H1 (cell line): ENCODE measurements at regions not wholly inside any gene's neighbourhood (a gene's known extent, or its start where the extent isn't known, plus 50 kb on each side); places are given as distances from the start of the nearest gene placed in this dataset.

Experiments used
- CTCF ChIA-PET: fragments of 300-600 bp; sonication (Branson Sonifier 250); formaldehyde crosslinking; loops from one replicate; lab custom pipeline; 2021; ENCODE audit not compliant: partially characterized antibody; lab: Charles Lee
- POLR2A ChIA-PET: fragments of 300-600 bp; sonication (Branson Sonifier 250); formaldehyde crosslinking; loops from one replicate; lab custom pipeline; 2021; ENCODE audit warnings: inconsistent platforms; ENCODE audit not compliant: partially characterized antibody; lab: Charles Lee
- DNase-seq, 2 experiments: peaks; one replicate each; pipeline versions ENCODE4 v3.0.0 to v3.0.0-alpha.2; 2010 to 2022; ENCODE audit warnings: low spot score in 2 of 2, low read depth in 1 of 2, mixed read lengths in 1 of 2
- FAIRE-seq: peaks from 2 replicates; lab custom pipeline; 2011; peaks lifted over from hg19 to GRCh38; lab: Jason Lieb, UNC
- H2AFZ ChIP-seq: 2 replicates; pipeline ENCODE4 v1.8.1; 2012; ENCODE audit warnings: low read length, inconsistent platforms
- H2AK5ac ChIP-seq: 2 replicates; pipeline ENCODE4 v1.6.1; 2013; ENCODE audit warnings: low read depth, low read length
- H2BK120ac ChIP-seq: replicated peaks from 2 replicates; pipeline ENCODE3; 2013; ENCODE audit warnings: low read depth, low read length, inconsistent platforms
- H2BK12ac ChIP-seq: 2 replicates; pipeline ENCODE4 v1.6.1; 2013; ENCODE audit warnings: low read depth, low read length
- H2BK15ac ChIP-seq: 2 replicates; pipeline ENCODE4 v1.6.1; 2013; ENCODE audit warnings: low read length
- H2BK20ac ChIP-seq: 2 replicates; pipeline ENCODE4 v1.6.1; 2013; ENCODE audit warnings: low read length
- H2BK5ac ChIP-seq: 2 replicates; pipeline ENCODE4 v1.6.1; 2013; ENCODE audit warnings: low read depth, low read length
- H3K14ac ChIP-seq: 2 replicates; pipeline ENCODE4 v1.6.1; 2013; ENCODE audit warnings: inconsistent platforms; ENCODE audit not compliant: insufficient read length
- H3K18ac ChIP-seq: 2 replicates; pipeline ENCODE4 v1.6.1; 2013; ENCODE audit warnings: low read length; ENCODE audit errors: extremely low read depth
- H3K23ac ChIP-seq: 2 replicates; pipeline ENCODE4 v1.6.1; 2013; ENCODE audit warnings: inconsistent platforms; ENCODE audit not compliant: insufficient read length
- H3K23me2 ChIP-seq: 2 replicates; pipeline ENCODE4 v1.6.1; 2013; ENCODE audit warnings: low read depth, low read length
- H3K27ac ChIP-seq: 2 replicates; pipeline ENCODE4 v1.6.1; 2011; ENCODE audit warnings: low read depth, low read length, inconsistent platforms
- H3K27me3 ChIP-seq, 4 experiments: replicated peaks in 1 of 4; 1 replicate in 1 of 4; 2 replicates in 3 of 4; pipeline versions ENCODE4 v1.6.1 to v1.8.1; 2011 to 2013; ENCODE audit warnings: low read length in 3 of 4, mild to moderate bottlenecking in 3 of 4, inconsistent platforms in 2 of 4, mixed read lengths in 2 of 4, moderate library complexity in 1 of 4; ENCODE audit not compliant: control insufficient read depth in 3 of 4, insufficient read depth in 3 of 4; ENCODE audit errors: extremely low read depth in 1 of 4
- H3K36me3 ChIP-seq, 4 experiments: 2 replicates each; pipeline versions ENCODE4 v1.6.1 to v1.8.1; 2011 to 2013; ENCODE audit warnings: mild to moderate bottlenecking in 4 of 4, low read length in 3 of 4, moderate library complexity in 2 of 4, control low read depth in 1 of 4, inconsistent platforms in 1 of 4; ENCODE audit not compliant: insufficient read depth in 4 of 4, control insufficient read depth in 2 of 4
- H3K4ac ChIP-seq: replicated peaks from 2 replicates; pipeline ENCODE3; 2013; ENCODE audit warnings: low read length, low read depth, mixed read lengths, inconsistent platforms; ENCODE audit not compliant: insufficient read length
- H3K4me1 ChIP-seq, 4 experiments: replicated peaks in 1 of 4; 1 replicate in 1 of 4; 2 replicates in 3 of 4; pipeline versions ENCODE4 v1.6.1 to v1.8.1; 2011 to 2013; ENCODE audit warnings: low read length in 3 of 4, inconsistent platforms in 2 of 4, mixed read lengths in 1 of 4; ENCODE audit not compliant: insufficient read depth in 4 of 4, control insufficient read depth in 3 of 4
- H3K4me2 ChIP-seq, 2 experiments: 2 replicates each; pipeline versions ENCODE4 v1.6.1 to v1.8.1; 2011 to 2013; ENCODE audit warnings: low read depth in 2 of 2, low read length in 2 of 2, control low read depth in 1 of 2, inconsistent platforms in 1 of 2, mild to moderate bottlenecking in 1 of 2; ENCODE audit not compliant: insufficient read depth in 1 of 2
- H3K4me3 ChIP-seq, 4 experiments: fragments of 200-600, 300-600 bp in 1 of 4; sonication (generic), shearing (Covaris generic), sonication (Bioruptor Twin) in 1 of 4; 2 replicates each; pipeline versions ENCODE4 v1.5.1 to v1.8.1; 2011 to 2016; ENCODE audit warnings: low read length in 4 of 4, low read depth in 3 of 4, control low read depth in 2 of 4, inconsistent platforms in 2 of 4, mild to moderate bottlenecking in 2 of 4, mixed read lengths in 1 of 4, moderate library complexity in 1 of 4; ENCODE audit not compliant: insufficient read depth in 2 of 4; ENCODE audit errors: extremely low read depth in 1 of 4
- H3K56ac ChIP-seq: replicated peaks from 2 replicates; pipeline ENCODE3; 2013; ENCODE audit warnings: low read depth, mild to moderate bottlenecking, mixed read lengths, low read length, inconsistent platforms; ENCODE audit not compliant: insufficient read length
- H3K79me1 ChIP-seq: 2 replicates; pipeline ENCODE4 v1.6.1; 2013; ENCODE audit warnings: low read depth, low read length, control low read depth
- H3K79me2 ChIP-seq, 2 experiments: 2 replicates each; pipeline versions ENCODE4 v1.6.1 to v1.8.1; 2012 to 2013; ENCODE audit warnings: low read length in 2 of 2, mild to moderate bottlenecking in 2 of 2, inconsistent platforms in 1 of 2; ENCODE audit not compliant: insufficient read depth in 2 of 2, control insufficient read depth in 1 of 2
- H3K9ac ChIP-seq, 4 experiments: replicated peaks in 1 of 4; 1 replicate in 1 of 4; 2 replicates in 3 of 4; pipeline versions ENCODE4 v1.6.1 to v1.8.1; 2011 to 2013; ENCODE audit warnings: low read depth in 3 of 4, low read length in 3 of 4, control low read depth in 2 of 4, mild to moderate bottlenecking in 2 of 4, moderate library complexity in 2 of 4, inconsistent platforms in 1 of 4; ENCODE audit errors: extremely low read depth in 1 of 4
- H3K9me3 ChIP-seq, 2 experiments: 2 replicates each; pipeline versions ENCODE4 v1.6.1 to v1.8.1; 2012 to 2013; ENCODE audit warnings: mild to moderate bottlenecking in 2 of 2, moderate library complexity in 2 of 2, control low read depth in 1 of 2, inconsistent platforms in 1 of 2, low read depth in 1 of 2, low read length in 1 of 2, mixed read lengths in 1 of 2; ENCODE audit not compliant: insufficient read depth in 2 of 2
- H4K20me1 ChIP-seq, 2 experiments: replicated peaks in 1 of 2; 2 replicates each; pipeline versions ENCODE3 to v1.8.1; 2011 to 2013; ENCODE audit warnings: inconsistent platforms in 2 of 2, low read length in 2 of 2, mild to moderate bottlenecking in 1 of 2; ENCODE audit not compliant: insufficient read depth in 2 of 2, control insufficient read depth in 1 of 2
- H4K5ac ChIP-seq: 2 replicates; pipeline ENCODE4 v1.6.1; 2013; ENCODE audit warnings: low read length, low read depth, mixed read lengths, inconsistent platforms; ENCODE audit not compliant: insufficient read length
- H4K8ac ChIP-seq: 2 replicates; pipeline ENCODE4 v1.8.0; 2013; ENCODE audit warnings: mild to moderate bottlenecking, moderate library complexity, low read length, inconsistent platforms; ENCODE audit not compliant: insufficient read depth; ENCODE audit errors: extremely low read depth
- H4K91ac ChIP-seq: replicated peaks from 2 replicates; pipeline ENCODE3; 2013; ENCODE audit warnings: low read length, mixed read lengths, inconsistent platforms; ENCODE audit not compliant: insufficient read length
- ASH2L ChIP-seq: fragments of 200-600, 300-600 bp; sonication (generic); IDR thresholded peaks from one replicate; pipeline ENCODE4 v1.7.1; 2017; ENCODE audit warnings: low read length
- CHD1 ChIP-seq: IDR thresholded peaks from 2 replicates; pipeline ENCODE4 v1.6.1; 2012; ENCODE audit warnings: low read depth, low read length, improper control_type of control experiment
- E2F6 ChIP-seq: IDR thresholded peaks from 2 replicates; pipeline ENCODE4 v1.6.1; 2012; ENCODE audit warnings: inconsistent platforms
- HDAC2 ChIP-seq, 2 experiments: fragments of 300-600 bp in 1 of 2; sonication (generic) in 1 of 2; IDR thresholded peaks; 2 replicates each; pipeline ENCODE4 v1.6.1; 2011 to 2012; ENCODE audit warnings: low read depth in 2 of 2, low read length in 2 of 2, mild to moderate bottlenecking in 2 of 2, moderate library complexity in 2 of 2, borderline replicate concordance in 1 of 2, inconsistent platforms in 1 of 2
- KDM1A ChIP-seq: fragments of 200-600, 300-600 bp; sonication (generic); IDR thresholded peaks from 2 replicates; pipeline ENCODE4 v1.7.1; 2016; ENCODE audit warnings: mild to moderate bottlenecking, low read length, borderline replicate concordance
- RAD21 ChIP-seq, 2 experiments: IDR thresholded peaks in 1 of 2; conservative IDR thresholded peaks in 1 of 2; 2 replicates each; pipeline ENCODE4 v1.6.1; 2011; ENCODE audit warnings: low read depth in 2 of 2, low read length in 2 of 2, improper control_type of control experiment in 1 of 2, inconsistent platforms in 1 of 2, mild to moderate bottlenecking in 1 of 2, moderate library complexity in 1 of 2
- RBBP5 ChIP-seq: IDR thresholded peaks from 2 replicates; pipeline ENCODE4 v1.7.1; 2012; ENCODE audit warnings: low read depth, mild to moderate bottlenecking, inconsistent platforms, low read length, moderate library complexity, borderline replicate concordance
- SP4 ChIP-seq: IDR thresholded peaks from 2 replicates; pipeline ENCODE4 v1.6.1; 2012; ENCODE audit warnings: low read length, inconsistent platforms
- TBP ChIP-seq: IDR thresholded peaks from 2 replicates; pipeline ENCODE4 v1.6.1; 2011; ENCODE audit warnings: low read depth, low read length, improper control_type of control experiment
- WGBS, 2 experiments: shearing (Covaris generic) in 1 of 2; methylation state at CpG; one replicate each; pipeline versions ENCODE4 v1.1.6 to v1.1.7; 2013 to 2015; ENCODE audit warnings: low lambda C conversion rate in 2 of 2, mixed read lengths in 2 of 2, inconsistent platforms in 1 of 2, low coverage in 1 of 2, missing lambda C conversion rate in 1 of 2; ENCODE audit not compliant: insufficient replicate concordance in 2 of 2, insufficient coverage in 1 of 2, insufficient read length in 1 of 2; ENCODE audit errors: extremely low coverage in 1 of 2, missing lambda C conversion rate in 1 of 2; 5-methylcytosine and 5-hydroxymethylcytosine counted together

- Histone ChIP-seq H3K23me2 (no peaks in the 10 kb centered on the region), H2BK120ac (no peak overlapping the region), H3K14ac (no peak overlapping the region), H3K36me3 (no peaks in the 10 kb centered on the region; a peak in 1 of 8 replicates), H2BK15ac (no peak overlapping the region), H3K79me2 (no peaks in the 10 kb centered on the region), H3K4me1 (no peaks in the 10 kb centered on the region), H3K23ac (no peak overlapping the region), H3K9me3 (peaks cover 2 to 5% of the 10 kb centered on the region in 2 experiments; a peak in 2 of 4 replicates), H4K20me1 (no peaks in the 10 kb centered on the region), H4K8ac (no peak overlapping the region), H3K4ac (no peak overlapping the region), H3K4me3 (no peak overlapping the region), H3K79me1 (no peaks in the 10 kb centered on the region), H3K27ac (no peak overlapping the region), H3K56ac (no peak overlapping the region), H3K4me2 (no peak overlapping the region), H4K5ac (no peak overlapping the region), H4K91ac (no peak overlapping the region), H2BK12ac (no peak overlapping the region), H2BK5ac (no peak overlapping the region), H3K27me3 (no peaks in the 10 kb centered on the region), H2BK20ac (no peak overlapping the region), H3K9ac (no peak overlapping the region), H2AK5ac (no peak overlapping the region), H2AFZ (no peak overlapping the region), H3K18ac (no peak overlapping the region)
- POLR2A ChIA-PET, result no interaction called here
- WGBS, 2 experiments, result 94% methylated on average over 2 of the region's 2 CpGs; no CpG with 5 or more reads in 1 of the 2 experiments
- no peak for DNase-seq
- no peak for FAIRE-seq
- CTCF ChIA-PET, result no interaction called here
- no peak for TF ChIP-seq SP4
- TF ChIP-seq CHD1, result no peak
- no peak for TF ChIP-seq TBP
- TF ChIP-seq ASH2L, result no peak
- no peak for TF ChIP-seq KDM1A
- no peak for TF ChIP-seq E2F6
- no peak for TF ChIP-seq RBBP5
- no peak for TF ChIP-seq RAD21 (IDR thresholded peaks at IDR 0.05 in 1 of 2, conservative IDR thresholded peaks at IDR 0.05 in 1 of 2; ENCODE audit: low read depth in 2 of 2, low read length in 2 of 2)
- no peak for TF ChIP-seq HDAC2 (IDR thresholded peaks at IDR 0.05; ENCODE audit: borderline replicate concordance in 1 of 2, low read depth in 2 of 2, low read length in 2 of 2)
Observed at GRCh38 chr5:126081209-126081608, 342.0 kb upstream of the GRAMD2B start.
